ENCODE measurements at regions not wholly inside any gene's neighbourhood (a gene's known extent, or its start where the extent isn't known, plus 50 kb on each side); places are given as distances from the start of the nearest gene placed in this dataset.

- no peak for DNase-seq (ENCODE audit: low read depth)
Measured at GRCh38 chr20:50258790-50259483, 68.3 kb downstream of the CEBPB start.

- no peak for DNase-seq (ENCODE audit: low read depth)
Measured at GRCh38 chr20:50259705-50260478, 69.3 kb downstream of the CEBPB start.

GRCh38 chr20:50260479-50261221 lies 70.0 kb downstream of the CEBPB start:
- DNase-seq (ENCODE audit: low read depth) = no peak

GRCh38 chr20:50261471-50262212 lies 71.0 kb downstream of the CEBPB start:
- no peak for DNase-seq (ENCODE audit: low read depth)

GRCh38 chr20:50263831-50264230 lies 73.2 kb downstream of the CEBPB start:
- DNase-seq (ENCODE audit: low read depth) = no peak

- DNase-seq (ENCODE audit: low read depth) = no peak
Measured at GRCh38 chr20:50264534-50265145, 74.0 kb downstream of the CEBPB start.

GRCh38 chr20:50265245-50265946 lies 74.8 kb downstream of the CEBPB start:
- DNase-seq (ENCODE audit: low read depth) = no peak

GRCh38 chr20:50266293-50267040 lies 75.8 kb downstream of the CEBPB start:
- DNase-seq (ENCODE audit: low read depth) = no peak

- no peak for DNase-seq (ENCODE audit: low read depth)
Measured at GRCh38 chr20:50267041-50267865, 76.6 kb downstream of the CEBPB start.

GRCh38 chr20:50267866-50268219 lies 77.2 kb downstream of the CEBPB start:
- DNase-seq (ENCODE audit: low read depth) = no peak

- no peak for DNase-seq (ENCODE audit: low read depth)
Measured at GRCh38 chr20:50269091-50270033, 78.7 kb downstream of the CEBPB start.

- DNase-seq (ENCODE audit: low read depth) = no peak
Measured at GRCh38 chr20:50270034-50270395, 79.4 kb downstream of the CEBPB start.

GRCh38 chr20:50270569-50270968 lies 79.9 kb downstream of the CEBPB start:
- DNase-seq (ENCODE audit: low read depth) = no peak

- DNase-seq (ENCODE audit: low read depth) = no peak
Measured at GRCh38 chr20:50271176-50271575, 80.5 kb downstream of the CEBPB start.

- DNase-seq (ENCODE audit: low read depth) = no peak
Measured at GRCh38 chr20:50271612-50272011, 81.0 kb downstream of the CEBPB start.

GRCh38 chr20:50272030-50272723 lies 81.5 kb downstream of the CEBPB start:
- DNase-seq (ENCODE audit: low read depth) = no peak

GRCh38 chr20:50272724-50273446 lies 82.3 kb downstream of the CEBPB start:
- no peak for DNase-seq (ENCODE audit: low read depth)
